Skeletal muscle satellite cell (primary cell): ENCODE measurements at regions not wholly inside any gene's neighbourhood (a gene's known extent, or its start where the extent isn't known, plus 50 kb on each side); places are given as distances from the start of the nearest gene placed in this dataset.

Experiments
- H3K27me3 ChIP-seq: 2 replicates; pipeline ENCODE4 v1.7.0; 2013; ENCODE audit warnings: low read length; ENCODE audit not compliant: control insufficient read depth, insufficient read depth
- H3K36me3 ChIP-seq: 2 replicates; pipeline ENCODE4 v1.7.0; 2013; ENCODE audit warnings: mild to moderate bottlenecking, control low read depth, low read length; ENCODE audit not compliant: insufficient read depth
- H3K4me1 ChIP-seq: 2 replicates; pipeline ENCODE4 v1.7.0; 2013; ENCODE audit warnings: low read length; ENCODE audit not compliant: control insufficient read depth, insufficient read depth
- H3K4me2 ChIP-seq: 2 replicates; pipeline ENCODE4 v1.7.0; 2013; ENCODE audit warnings: mild to moderate bottlenecking, low read length
- H3K4me3 ChIP-seq: 2 replicates; pipeline ENCODE4 v1.7.0; 2013; ENCODE audit warnings: low read length
- H3K9ac ChIP-seq: 2 replicates; pipeline ENCODE4 v1.7.0; 2013; ENCODE audit warnings: mild to moderate bottlenecking, low read depth, low read length, moderate library complexity
- H3K9me3 ChIP-seq: replicated peaks from 2 replicates; pipeline ENCODE4 v1.7.0; 2013; ENCODE audit warnings: mild to moderate bottlenecking, control low read depth, low read length

- Histone ChIP-seq H3K9ac (no peak overlapping the region), H3K4me3 (no peak overlapping the region)
Observed at GRCh38 chr17:68777243-68777855, 176.2 kb upstream of the FAM20A start.

GRCh38 chr17:68776451-68776850, 175.3 kb upstream of the FAM20A start:
- Histone ChIP-seq H3K4me2 (no peak overlapping the region), H3K4me3 (no peak overlapping the region), H3K36me3 (no peaks in the 10 kb centered on the region), H3K27me3 (no peaks in the 10 kb centered on the region), H3K9ac (no peak overlapping the region), H3K9me3 (no peaks in the 10 kb centered on the region), H3K4me1 (peaks cover 26% of the 10 kb centered on the region)

More at GRCh38 chr17:68777243-68777855, 176.2 kb upstream of the FAM20A start:
- Histone ChIP-seq H3K4me2 (peak overlapping the region; percentile 20), H3K27me3 (no peaks in the 10 kb centered on the region), H3K36me3 (no peaks in the 10 kb centered on the region), H3K9me3 (no peaks in the 10 kb centered on the region), H3K4me1 (peaks cover 22% of the 10 kb centered on the region)

GRCh38 chr17:68775969-68776368, 174.8 kb upstream of the FAM20A start:
- H3K27me3 ChIP-seq: no peaks in the 10 kb centered on the region
- no peaks in the 10 kb centered on the region for H3K36me3 ChIP-seq
- H3K4me1 ChIP-seq: peaks cover 26% of the 10 kb centered on the region

GRCh38 chr17:68775318-68775717, 174.2 kb upstream of the FAM20A start:
- peaks cover 26% of the 10 kb centered on the region for H3K4me1 ChIP-seq
- no peak overlapping the region for H3K4me3 ChIP-seq
- H3K36me3 ChIP-seq: no peaks in the 10 kb centered on the region
- H3K27me3 ChIP-seq: no peaks in the 10 kb centered on the region
- H3K9ac ChIP-seq: peak overlapping the region; percentile 6
- no peaks in the 10 kb centered on the region for H3K9me3 ChIP-seq
- H3K4me2 ChIP-seq: no peak overlapping the region

More at GRCh38 chr17:68775969-68776368, 174.8 kb upstream of the FAM20A start:
- H3K9me3 ChIP-seq: no peaks in the 10 kb centered on the region
- H3K4me3 ChIP-seq: no peak overlapping the region
- no peak overlapping the region for H3K4me2 ChIP-seq
- H3K9ac ChIP-seq: no peak overlapping the region

GRCh38 chr17:68771867-68772515, 170.8 kb upstream of the FAM20A start:
- H3K9me3 ChIP-seq: no peaks in the 10 kb centered on the region
- peak overlapping the region; percentile 59 for H3K9ac ChIP-seq
- peaks cover 19% of the 10 kb centered on the region for H3K4me1 ChIP-seq
- peak overlapping the region; percentile 58 for H3K4me3 ChIP-seq
- peak overlapping the region; percentile 78 for H3K4me2 ChIP-seq
- H3K27me3 ChIP-seq: no peaks in the 10 kb centered on the region
- H3K36me3 ChIP-seq: no peaks in the 10 kb centered on the region

- Histone ChIP-seq H3K9ac (no peak overlapping the region), H3K4me1 (peaks cover 4% of the 10 kb centered on the region), H3K36me3 (no peaks in the 10 kb centered on the region), H3K9me3 (no peaks in the 10 kb centered on the region), H3K27me3 (no peaks in the 10 kb centered on the region), H3K4me3 (no peak overlapping the region), H3K4me2 (no peak overlapping the region)
Observed at GRCh38 chr17:68768804-68769203, 167.6 kb upstream of the FAM20A start.

- H3K27me3 ChIP-seq: no peaks in the 10 kb centered on the region
- no peak overlapping the region for H3K9ac ChIP-seq
- H3K4me3 ChIP-seq: no peak overlapping the region
- no peak overlapping the region for H3K4me2 ChIP-seq
- no peaks in the 10 kb centered on the region for H3K4me1 ChIP-seq
- H3K9me3 ChIP-seq: no peaks in the 10 kb centered on the region
- H3K36me3 ChIP-seq: no peaks in the 10 kb centered on the region
Observed at GRCh38 chr17:68766640-68767039, 165.5 kb upstream of the FAM20A start.

- Histone ChIP-seq H3K4me2 (no peak overlapping the region), H3K9me3 (no peaks in the 10 kb centered on the region), H3K9ac (no peak overlapping the region), H3K4me3 (no peak overlapping the region), H3K36me3 (no peaks in the 10 kb centered on the region), H3K4me1 (peaks cover 9% of the 10 kb centered on the region), H3K27me3 (no peaks in the 10 kb centered on the region)
Observed at GRCh38 chr17:68763562-68763961, 162.4 kb upstream of the FAM20A start.

- H3K36me3 ChIP-seq: no peaks in the 10 kb centered on the region
- H3K4me1 ChIP-seq: peaks cover 9% of the 10 kb centered on the region
- no peak overlapping the region for H3K4me3 ChIP-seq
- H3K4me2 ChIP-seq: no peak overlapping the region
- no peak overlapping the region for H3K9ac ChIP-seq
- H3K27me3 ChIP-seq: no peaks in the 10 kb centered on the region
- no peaks in the 10 kb centered on the region for H3K9me3 ChIP-seq
Observed at GRCh38 chr17:68762911-68763310, 161.7 kb upstream of the FAM20A start.

- Histone ChIP-seq H3K4me2 (no peak overlapping the region), H3K4me1 (peaks cover 9% of the 10 kb centered on the region), H3K27me3 (no peaks in the 10 kb centered on the region), H3K4me3 (no peak overlapping the region), H3K9me3 (no peaks in the 10 kb centered on the region), H3K36me3 (no peaks in the 10 kb centered on the region), H3K9ac (no peak overlapping the region)
Observed at GRCh38 chr17:68760141-68760475, 158.9 kb upstream of the FAM20A start.

GRCh38 chr17:68759343-68760140, 158.4 kb upstream of the FAM20A start:
- Histone ChIP-seq H3K9me3 (no peaks in the 10 kb centered on the region), H3K27me3 (no peaks in the 10 kb centered on the region), H3K9ac (peak overlapping the region; percentile 83), H3K4me2 (peak overlapping the region; percentile 91), H3K4me1 (peaks cover 9% of the 10 kb centered on the region), H3K36me3 (no peaks in the 10 kb centered on the region), H3K4me3 (peak overlapping the region; percentile 70)
